ENCODE measurements at regions not wholly inside any gene's neighbourhood (a gene's known extent, or its start where the extent isn't known, plus 50 kb on each side); places are given as distances from the start of the nearest gene placed in this dataset.
"Not testable (repeated sequence)": the region's sequence is repeated elsewhere in the genome, so short reads cannot be mapped to it uniquely, and the experiment has no call there.

DNA sequence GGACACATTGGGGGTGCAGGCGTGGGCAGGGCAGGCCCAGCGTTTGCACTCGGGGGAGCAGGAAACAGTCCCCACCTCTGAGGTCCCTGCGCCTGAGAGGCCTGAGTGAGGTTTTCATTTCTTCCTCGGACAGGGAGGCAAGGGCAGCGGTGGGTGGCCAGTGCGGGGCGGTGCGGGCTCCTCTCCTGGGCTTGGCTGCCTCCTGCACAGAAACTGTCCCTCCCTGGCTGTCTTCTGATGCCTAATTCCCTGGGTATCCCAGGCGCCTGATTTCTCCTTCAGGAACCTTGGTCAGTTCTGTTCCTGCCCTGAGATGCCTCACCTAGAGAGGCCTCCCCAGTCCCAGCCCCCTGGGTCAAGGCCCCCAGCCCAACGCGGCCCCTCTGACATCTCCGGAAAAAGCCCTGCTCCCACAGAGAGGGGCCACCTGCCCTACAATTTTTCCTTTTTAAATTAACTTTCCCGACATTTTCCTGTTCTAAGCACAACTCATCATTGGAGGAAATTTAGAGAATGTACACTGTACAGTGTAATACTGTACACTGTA, 260.3 kb downstream of the ADGRD1 start:
- H4K8ac ChIP-seq (ENCODE audit: low read depth in 2 of 2, low read length in 2 of 2), result no peak overlapping the region
- H2AK5ac ChIP-seq (ENCODE audit: low read depth, low read length), result no peak overlapping the region
- dilution Hi-C loops (cut with HindIII; ENCODE audit: low sequenced_read_pairs, unreplicated experiment), result no loop called here
- no peak overlapping the region for H2AFZ ChIP-seq (replicated peaks; ENCODE audit: low read length, poor library complexity)
- intact Hi-C loops (cut with micrococcal nuclease), result no loop called here
- H2BK120ac ChIP-seq (ENCODE audit: low read depth, low read length), result no peak overlapping the region
- no peak overlapping the region for H3K56ac ChIP-seq (ENCODE audit: extremely low read depth, insufficient read depth, low read length)
- H3K14ac ChIP-seq (replicated peaks; ENCODE audit: low read depth, low read length), result no peak overlapping the region
- no peak for ATAC-seq (ENCODE audit: low read depth)
- no peak overlapping the region for H3K27ac ChIP-seq (ENCODE audit: insufficient read depth, low read length)
- no peak overlapping the region for H2AK9ac ChIP-seq (replicated peaks; ENCODE audit: low read depth, low read length, poor library complexity)
- no peak overlapping the region for H3K4me3 ChIP-seq (ENCODE audit: insufficient read depth, low read depth, low read length)
- no peaks in the 10 kb centered on the region for H3K36me3 ChIP-seq (ENCODE audit: control insufficient read depth, insufficient read depth, low read length)
- no peak overlapping the region for H3K9ac ChIP-seq (ENCODE audit: low read depth, low read length)
- ChIA-PET POLR2A (ENCODE audit: unreplicated experiment) (no interaction called here), CTCF (no interaction called here)
- H4K91ac ChIP-seq (ENCODE audit: insufficient read depth, low read depth, low read length), result no peak overlapping the region
- WGBS, 2 experiments (ENCODE audit: extremely low coverage in 2 of 2, insufficient read length in 1 of 2), result no CpG with 5 or more reads among the region's 14 CpGs
- BruUV-seq (replicated peaks), result no TSS peak
- no peaks in the 10 kb centered on the region for H3K9me1 ChIP-seq (ENCODE audit: insufficient read depth, low read length)
- H3K4me2 ChIP-seq (ENCODE audit: low read depth, low read length), result no peak overlapping the region
- H3K4me1 ChIP-seq (ENCODE audit: control insufficient read depth, insufficient read depth, low read length), result no peaks in the 10 kb centered on the region
- in situ Hi-C loops (cut with MboI; ENCODE audit: low sequenced_read_pairs), result no loop called here
- no peak overlapping the region for H3K23ac ChIP-seq (ENCODE audit: low read depth, low read length)
- H2BK15ac ChIP-seq (ENCODE audit: low read depth, low read length), result no peak overlapping the region
- H4K20me1 ChIP-seq (ENCODE audit: insufficient read depth, low read length), result no peaks in the 10 kb centered on the region
- DNase-seq, result no peak
- H3K79me1 ChIP-seq (ENCODE audit: low read depth in 1 of 2, low read length in 2 of 2), result no peaks in the 10 kb centered on the region
- no peak overlapping the region for H3K4ac ChIP-seq (ENCODE audit: low read depth, low read length)
- H3K18ac ChIP-seq (ENCODE audit: low read depth, low read length), result no peak overlapping the region
- H2BK20ac ChIP-seq (ENCODE audit: low read depth, low read length), result no peak overlapping the region
- H3K9me3 ChIP-seq (ENCODE audit: control insufficient read depth, insufficient read depth, low read length), result peaks cover 43% of the 10 kb centered on the region
- TF ChIP-seq RFX5 (IDR thresholded peaks at IDR 0.05; ENCODE audit: low read depth, low read length) (no peak), NFE2L2 (IDR thresholded peaks at IDR 0.05; ENCODE audit: low read depth, low read length) (no peak)
- no peak overlapping the region for H4K5ac ChIP-seq (ENCODE audit: low read depth, low read length)
- H3K27me3 ChIP-seq (ENCODE audit: control insufficient read depth, insufficient read depth, low read length), result no peaks in the 10 kb centered on the region
- no peak overlapping the region for H2BK5ac ChIP-seq (ENCODE audit: low read depth, low read length, poor library complexity, severe bottlenecking)

DNA sequence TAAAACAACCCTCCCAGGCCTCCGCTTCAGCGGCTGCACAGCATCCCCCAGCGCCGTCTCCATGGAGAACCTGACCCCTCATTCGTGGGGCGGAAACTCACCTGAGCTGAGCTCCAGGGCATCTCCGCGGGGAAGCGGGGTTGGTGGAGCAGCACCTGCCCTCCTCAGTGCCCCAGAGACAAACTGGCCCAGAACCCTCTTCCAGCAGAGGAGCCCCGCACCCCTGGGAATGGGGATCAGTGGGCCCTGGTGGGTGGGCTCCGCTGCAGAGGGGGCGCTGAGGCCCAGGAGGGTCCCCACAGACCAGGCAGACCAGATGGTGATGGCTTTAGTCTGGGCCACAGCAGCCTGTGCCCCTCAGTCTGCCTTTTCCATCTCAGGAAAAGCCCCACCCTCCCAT, 261.2 kb downstream of the ADGRD1 start:
- H3K27me3 ChIP-seq (ENCODE audit: control insufficient read depth, insufficient read depth, low read length); H3K18ac ChIP-seq (ENCODE audit: low read depth, low read length); H2BK5ac ChIP-seq (ENCODE audit: low read depth, low read length, poor library complexity, severe bottlenecking); CTCF ChIA-PET; H3K79me1 ChIP-seq (ENCODE audit: low read depth in 1 of 2, low read length in 2 of 2); ATAC-seq (ENCODE audit: low read depth); H2BK20ac ChIP-seq (ENCODE audit: low read depth, low read length); H2BK15ac ChIP-seq (ENCODE audit: low read depth, low read length); H2BK120ac ChIP-seq (ENCODE audit: low read depth, low read length); DNase-seq; intact Hi-C loops (cut with micrococcal nuclease); H3K9ac ChIP-seq (ENCODE audit: low read depth, low read length); H4K8ac ChIP-seq (ENCODE audit: low read depth in 2 of 2, low read length in 2 of 2); H3K9me1 ChIP-seq (ENCODE audit: insufficient read depth, low read length); H3K4me1 ChIP-seq (ENCODE audit: control insufficient read depth, insufficient read depth, low read length); H2AK9ac ChIP-seq (replicated peaks; ENCODE audit: low read depth, low read length, poor library complexity); H4K5ac ChIP-seq (ENCODE audit: low read depth, low read length); H3K14ac ChIP-seq (replicated peaks; ENCODE audit: low read depth, low read length); in situ Hi-C loops (cut with MboI; ENCODE audit: low sequenced_read_pairs); POLR2A ChIA-PET (ENCODE audit: unreplicated experiment); H3K23ac ChIP-seq (ENCODE audit: low read depth, low read length); H2AK5ac ChIP-seq (ENCODE audit: low read depth, low read length); H3K27ac ChIP-seq (ENCODE audit: insufficient read depth, low read length); H4K20me1 ChIP-seq (ENCODE audit: insufficient read depth, low read length); H3K4ac ChIP-seq (ENCODE audit: low read depth, low read length); H3K56ac ChIP-seq (ENCODE audit: extremely low read depth, insufficient read depth, low read length); H4K91ac ChIP-seq (ENCODE audit: insufficient read depth, low read depth, low read length); H2AFZ ChIP-seq (replicated peaks; ENCODE audit: low read length, poor library complexity); BruUV-seq (replicated peaks); H3K4me2 ChIP-seq (ENCODE audit: low read depth, low read length); dilution Hi-C loops (cut with HindIII; ENCODE audit: low sequenced_read_pairs, unreplicated experiment); H3K36me3 ChIP-seq (ENCODE audit: control insufficient read depth, insufficient read depth, low read length); H3K4me3 ChIP-seq (ENCODE audit: insufficient read depth, low read depth, low read length): not testable (repeated sequence)
- 80% methylated on average over 1 of the region's 12 CpGs; no CpG with 5 or more reads in 1 of the 2 experiments for WGBS, 2 experiments (ENCODE audit: extremely low coverage in 2 of 2, insufficient read length in 1 of 2)
- peaks cover 43% of the 10 kb centered on the region for H3K9me3 ChIP-seq (ENCODE audit: control insufficient read depth, insufficient read depth, low read length)

All from IMR-90 (cell line).